H1 (cell line): ENCODE measurements at regions not wholly inside any gene's neighbourhood (a gene's known extent, or its start where the extent isn't known, plus 50 kb on each side); places are given as distances from the start of the nearest gene placed in this dataset.

Experiments used
- CTCF ChIA-PET: fragments of 300-600 bp; sonication (Branson Sonifier 250); formaldehyde crosslinking; loops from one replicate; lab custom pipeline; 2021; ENCODE audit not compliant: partially characterized antibody; lab: Charles Lee
- POLR2A ChIA-PET: fragments of 300-600 bp; sonication (Branson Sonifier 250); formaldehyde crosslinking; loops from one replicate; lab custom pipeline; 2021; ENCODE audit warnings: inconsistent platforms; ENCODE audit not compliant: partially characterized antibody; lab: Charles Lee
- DNase-seq, 2 experiments: peaks; one replicate each; pipeline versions ENCODE4 v3.0.0 to v3.0.0-alpha.2; 2010 to 2022; ENCODE audit warnings: low spot score in 2 of 2, low read depth in 1 of 2, mixed read lengths in 1 of 2
- FAIRE-seq: peaks from 2 replicates; lab custom pipeline; 2011; peaks lifted over from hg19 to GRCh38; lab: Jason Lieb, UNC
- H2AFZ ChIP-seq: 2 replicates; pipeline ENCODE4 v1.8.1; 2012; ENCODE audit warnings: low read length, inconsistent platforms
- H2AK5ac ChIP-seq: 2 replicates; pipeline ENCODE4 v1.6.1; 2013; ENCODE audit warnings: low read depth, low read length
- H2BK120ac ChIP-seq: replicated peaks from 2 replicates; pipeline ENCODE3; 2013; ENCODE audit warnings: low read depth, low read length, inconsistent platforms
- H2BK12ac ChIP-seq: 2 replicates; pipeline ENCODE4 v1.6.1; 2013; ENCODE audit warnings: low read depth, low read length
- H2BK15ac ChIP-seq: 2 replicates; pipeline ENCODE4 v1.6.1; 2013; ENCODE audit warnings: low read length
- H2BK20ac ChIP-seq: 2 replicates; pipeline ENCODE4 v1.6.1; 2013; ENCODE audit warnings: low read length
- H2BK5ac ChIP-seq: 2 replicates; pipeline ENCODE4 v1.6.1; 2013; ENCODE audit warnings: low read depth, low read length
- H3K14ac ChIP-seq: 2 replicates; pipeline ENCODE4 v1.6.1; 2013; ENCODE audit warnings: inconsistent platforms; ENCODE audit not compliant: insufficient read length
- H3K18ac ChIP-seq: 2 replicates; pipeline ENCODE4 v1.6.1; 2013; ENCODE audit warnings: low read length; ENCODE audit errors: extremely low read depth
- H3K23ac ChIP-seq: 2 replicates; pipeline ENCODE4 v1.6.1; 2013; ENCODE audit warnings: inconsistent platforms; ENCODE audit not compliant: insufficient read length
- H3K23me2 ChIP-seq: 2 replicates; pipeline ENCODE4 v1.6.1; 2013; ENCODE audit warnings: low read depth, low read length
- H3K27ac ChIP-seq: 2 replicates; pipeline ENCODE4 v1.6.1; 2011; ENCODE audit warnings: low read depth, low read length, inconsistent platforms
- H3K27me3 ChIP-seq, 4 experiments: replicated peaks in 1 of 4; 1 replicate in 1 of 4; 2 replicates in 3 of 4; pipeline versions ENCODE4 v1.6.1 to v1.8.1; 2011 to 2013; ENCODE audit warnings: low read length in 3 of 4, mild to moderate bottlenecking in 3 of 4, inconsistent platforms in 2 of 4, mixed read lengths in 2 of 4, moderate library complexity in 1 of 4; ENCODE audit not compliant: control insufficient read depth in 3 of 4, insufficient read depth in 3 of 4; ENCODE audit errors: extremely low read depth in 1 of 4
- H3K36me3 ChIP-seq, 4 experiments: 2 replicates each; pipeline versions ENCODE4 v1.6.1 to v1.8.1; 2011 to 2013; ENCODE audit warnings: mild to moderate bottlenecking in 4 of 4, low read length in 3 of 4, moderate library complexity in 2 of 4, control low read depth in 1 of 4, inconsistent platforms in 1 of 4; ENCODE audit not compliant: insufficient read depth in 4 of 4, control insufficient read depth in 2 of 4
- H3K4ac ChIP-seq: replicated peaks from 2 replicates; pipeline ENCODE3; 2013; ENCODE audit warnings: low read length, low read depth, mixed read lengths, inconsistent platforms; ENCODE audit not compliant: insufficient read length
- H3K4me1 ChIP-seq, 4 experiments: replicated peaks in 1 of 4; 1 replicate in 1 of 4; 2 replicates in 3 of 4; pipeline versions ENCODE4 v1.6.1 to v1.8.1; 2011 to 2013; ENCODE audit warnings: low read length in 3 of 4, inconsistent platforms in 2 of 4, mixed read lengths in 1 of 4; ENCODE audit not compliant: insufficient read depth in 4 of 4, control insufficient read depth in 3 of 4
- H3K4me2 ChIP-seq, 2 experiments: 2 replicates each; pipeline versions ENCODE4 v1.6.1 to v1.8.1; 2011 to 2013; ENCODE audit warnings: low read depth in 2 of 2, low read length in 2 of 2, control low read depth in 1 of 2, inconsistent platforms in 1 of 2, mild to moderate bottlenecking in 1 of 2; ENCODE audit not compliant: insufficient read depth in 1 of 2
- H3K4me3 ChIP-seq, 4 experiments: fragments of 200-600, 300-600 bp in 1 of 4; sonication (generic), shearing (Covaris generic), sonication (Bioruptor Twin) in 1 of 4; 2 replicates each; pipeline versions ENCODE4 v1.5.1 to v1.8.1; 2011 to 2016; ENCODE audit warnings: low read length in 4 of 4, low read depth in 3 of 4, control low read depth in 2 of 4, inconsistent platforms in 2 of 4, mild to moderate bottlenecking in 2 of 4, mixed read lengths in 1 of 4, moderate library complexity in 1 of 4; ENCODE audit not compliant: insufficient read depth in 2 of 4; ENCODE audit errors: extremely low read depth in 1 of 4
- H3K56ac ChIP-seq: replicated peaks from 2 replicates; pipeline ENCODE3; 2013; ENCODE audit warnings: low read depth, mild to moderate bottlenecking, mixed read lengths, low read length, inconsistent platforms; ENCODE audit not compliant: insufficient read length
- H3K79me1 ChIP-seq: 2 replicates; pipeline ENCODE4 v1.6.1; 2013; ENCODE audit warnings: low read depth, low read length, control low read depth
- H3K79me2 ChIP-seq, 2 experiments: 2 replicates each; pipeline versions ENCODE4 v1.6.1 to v1.8.1; 2012 to 2013; ENCODE audit warnings: low read length in 2 of 2, mild to moderate bottlenecking in 2 of 2, inconsistent platforms in 1 of 2; ENCODE audit not compliant: insufficient read depth in 2 of 2, control insufficient read depth in 1 of 2
- H3K9ac ChIP-seq, 4 experiments: replicated peaks in 1 of 4; 1 replicate in 1 of 4; 2 replicates in 3 of 4; pipeline versions ENCODE4 v1.6.1 to v1.8.1; 2011 to 2013; ENCODE audit warnings: low read depth in 3 of 4, low read length in 3 of 4, control low read depth in 2 of 4, mild to moderate bottlenecking in 2 of 4, moderate library complexity in 2 of 4, inconsistent platforms in 1 of 4; ENCODE audit errors: extremely low read depth in 1 of 4
- H3K9me3 ChIP-seq, 2 experiments: 2 replicates each; pipeline versions ENCODE4 v1.6.1 to v1.8.1; 2012 to 2013; ENCODE audit warnings: mild to moderate bottlenecking in 2 of 2, moderate library complexity in 2 of 2, control low read depth in 1 of 2, inconsistent platforms in 1 of 2, low read depth in 1 of 2, low read length in 1 of 2, mixed read lengths in 1 of 2; ENCODE audit not compliant: insufficient read depth in 2 of 2
- H4K20me1 ChIP-seq, 2 experiments: replicated peaks in 1 of 2; 2 replicates each; pipeline versions ENCODE3 to v1.8.1; 2011 to 2013; ENCODE audit warnings: inconsistent platforms in 2 of 2, low read length in 2 of 2, mild to moderate bottlenecking in 1 of 2; ENCODE audit not compliant: insufficient read depth in 2 of 2, control insufficient read depth in 1 of 2
- H4K5ac ChIP-seq: 2 replicates; pipeline ENCODE4 v1.6.1; 2013; ENCODE audit warnings: low read length, low read depth, mixed read lengths, inconsistent platforms; ENCODE audit not compliant: insufficient read length
- H4K8ac ChIP-seq: 2 replicates; pipeline ENCODE4 v1.8.0; 2013; ENCODE audit warnings: mild to moderate bottlenecking, moderate library complexity, low read length, inconsistent platforms; ENCODE audit not compliant: insufficient read depth; ENCODE audit errors: extremely low read depth
- H4K91ac ChIP-seq: replicated peaks from 2 replicates; pipeline ENCODE3; 2013; ENCODE audit warnings: low read length, mixed read lengths, inconsistent platforms; ENCODE audit not compliant: insufficient read length
- E2F6 ChIP-seq: IDR thresholded peaks from 2 replicates; pipeline ENCODE4 v1.6.1; 2012; ENCODE audit warnings: inconsistent platforms
- EGR1 ChIP-seq: IDR thresholded peaks from 2 replicates; pipeline ENCODE4 v1.6.1; 2011; ENCODE audit warnings: low read depth, low read length, borderline replicate concordance
- ZNF274 ChIP-seq: IDR thresholded peaks from 2 replicates; pipeline ENCODE4 v1.7.0; 2012; ENCODE audit warnings: low read length, borderline replicate concordance; ENCODE audit errors: extremely low read depth
- WGBS, 2 experiments: shearing (Covaris generic) in 1 of 2; methylation state at CpG; one replicate each; pipeline versions ENCODE4 v1.1.6 to v1.1.7; 2013 to 2015; ENCODE audit warnings: low lambda C conversion rate in 2 of 2, mixed read lengths in 2 of 2, inconsistent platforms in 1 of 2, low coverage in 1 of 2, missing lambda C conversion rate in 1 of 2; ENCODE audit not compliant: insufficient replicate concordance in 2 of 2, insufficient coverage in 1 of 2, insufficient read length in 1 of 2; ENCODE audit errors: extremely low coverage in 1 of 2, missing lambda C conversion rate in 1 of 2; 5-methylcytosine and 5-hydroxymethylcytosine counted together

- no peak overlapping the region for H2BK20ac ChIP-seq
- H3K27me3 ChIP-seq, result no peaks in the 10 kb centered on the region; a peak in 1 of 7 replicates
- ChIA-PET POLR2A (no interaction called here), CTCF (interaction anchor here (1.9 kb wide), 1 partner anchor 174 kb away, joined by 5 read pairs; no protein-coding TSS in a partner anchor)
- no peak overlapping the region for H2BK12ac ChIP-seq
- no peaks in the 10 kb centered on the region for H3K23me2 ChIP-seq
- H3K4me3 ChIP-seq, result no peak overlapping the region
- FAIRE-seq (no peak), DNase-seq (no peak)
- no peaks in the 10 kb centered on the region for H3K79me1 ChIP-seq
- H2AFZ ChIP-seq, result no peak overlapping the region
- TF ChIP-seq ZNF274 (no peak), E2F6 (no peak), EGR1 (no peak)
- no peak overlapping the region for H4K5ac ChIP-seq
- H3K9me3 ChIP-seq, result no peaks in the 10 kb centered on the region
- no peak overlapping the region for H3K27ac ChIP-seq
- no peak overlapping the region for H4K8ac ChIP-seq
- H3K79me2 ChIP-seq, result no peaks in the 10 kb centered on the region
- no peak overlapping the region for H3K14ac ChIP-seq
- WGBS, 2 experiments, result 85% methylated on average over 5 of the region's 5 CpGs; no CpG with 5 or more reads in 1 of the 2 experiments
- H2BK15ac ChIP-seq, result no peak overlapping the region
- H3K18ac ChIP-seq, result no peak overlapping the region; the same call in 1 of the 2 replicates
- H3K4ac ChIP-seq, result no peak overlapping the region
- no peak overlapping the region for H3K4me2 ChIP-seq
- H3K9ac ChIP-seq, result no peak overlapping the region; a peak in 1 of 7 replicates
- no peak overlapping the region for H2AK5ac ChIP-seq
- no peak overlapping the region for H4K91ac ChIP-seq
- H2BK5ac ChIP-seq, result no peak overlapping the region
- H3K56ac ChIP-seq, result no peak overlapping the region
- no peaks in the 10 kb centered on the region for H3K4me1 ChIP-seq
- H4K20me1 ChIP-seq, result no peaks in the 10 kb centered on the region
- H3K23ac ChIP-seq, result no peak overlapping the region
- H3K36me3 ChIP-seq, result no peaks in the 10 kb centered on the region
- no peak overlapping the region for H2BK120ac ChIP-seq
Observed at GRCh38 chr20:56724241-56724757, 95.2 kb downstream of the TFAP2C start.
